SK-N-SH (cell line): ENCODE measurements at regions not wholly inside any gene's neighbourhood (a gene's known extent, or its start where the extent isn't known, plus 50 kb on each side); places are given as distances from the start of the nearest gene placed in this dataset.

Experiments
- CTCF ChIA-PET: fragments of 300-600, 350-600 bp; formaldehyde crosslinking; extraction: SDS; loops from one replicate; lab custom pipeline; 2021; lab: Yijun Ruan, JAX
- POLR2A ChIA-PET: fragments of 350-600 bp; sonication (Branson Sonifier 250); formaldehyde crosslinking; extraction: SDS; loops from one replicate; lab custom pipeline; 2020; ENCODE audit warnings: antibody characterized with exemption, inconsistent platforms; lab: Yijun Ruan, JAX
- DNase-seq: peaks from one replicate; pipeline ENCODE4 v3.0.0; 2012
- H2AFZ ChIP-seq: fragments of 200-600 bp; sonication (generic); 2 replicates; pipeline ENCODE4 v1.8.1; 2016; ENCODE audit warnings: antibody characterized with exemption, mild to moderate bottlenecking, low read depth
- H3F3A ChIP-seq: fragments of 200-600 bp; sonication (generic); replicated peaks from 2 replicates; pipeline ENCODE3; 2016; ENCODE audit warnings: antibody characterized with exemption, mild to moderate bottlenecking; ENCODE audit not compliant: insufficient read depth
- H3K27ac ChIP-seq, 2 experiments: fragments of 200-500 bp in 1 of 2; fragments of 200-600 bp in 1 of 2; sonication (Bioruptor generic) in 1 of 2; sonication (generic), shearing (Covaris generic) in 1 of 2; 2 replicates each; pipeline versions ENCODE4 v1.5.1 to v1.6.1; 2014 to 2016; ENCODE audit warnings: low read depth in 2 of 2, inconsistent platforms in 1 of 2, low read length in 1 of 2, mild to moderate bottlenecking in 1 of 2, mixed read lengths in 1 of 2
- H3K27me3 ChIP-seq: fragments of 200-600 bp; sonication (generic), shearing (Covaris generic); 2 replicates; pipeline ENCODE4 v1.6.1; 2016; ENCODE audit warnings: mixed run types; ENCODE audit not compliant: insufficient read depth
- H3K36me3 ChIP-seq, 2 experiments: fragments of 200-500 bp in 1 of 2; fragments of 200-600 bp in 1 of 2; sonication (Bioruptor generic) in 1 of 2; sonication (generic) in 1 of 2; replicated peaks in 1 of 2; 2 replicates each; pipeline versions ENCODE3 to v1.5.1; 2014 to 2016; ENCODE audit warnings: low read length in 1 of 2, mild to moderate bottlenecking in 1 of 2; ENCODE audit not compliant: insufficient read depth in 2 of 2, control insufficient read depth in 1 of 2
- H3K4me1 ChIP-seq, 2 experiments: fragments of 200-500 bp in 1 of 2; fragments of 200-600 bp in 1 of 2; sonication (Bioruptor generic) in 1 of 2; sonication (generic), shearing (Covaris generic) in 1 of 2; 2 replicates each; pipeline versions ENCODE4 v1.5.1 to v1.6.1; 2014 to 2016; ENCODE audit warnings: low read depth in 1 of 2, low read length in 1 of 2, mixed run types in 1 of 2; ENCODE audit not compliant: insufficient read depth in 2 of 2, control insufficient read depth in 1 of 2
- H3K4me2 ChIP-seq: fragments of 200-600 bp; sonication (generic), shearing (Covaris generic); 2 replicates; pipeline ENCODE4 v1.6.1; 2017; ENCODE audit warnings: mixed run types
- H3K4me3 ChIP-seq, 2 experiments: fragments of 200-500 bp in 1 of 2; fragments of 200-600 bp in 1 of 2; sonication (Bioruptor generic) in 1 of 2; sonication (generic), shearing (Covaris generic) in 1 of 2; 2 replicates each; pipeline versions ENCODE4 v1.5.1 to v1.8.1; 2014 to 2016; ENCODE audit warnings: low read depth in 2 of 2, inconsistent platforms in 1 of 2, low read length in 1 of 2, mild to moderate bottlenecking in 1 of 2, mixed read lengths in 1 of 2, moderate library complexity in 1 of 2
- H3K79me2 ChIP-seq: fragments of 200-600 bp; sonication (generic); 2 replicates; pipeline ENCODE4 v1.8.1; 2017; ENCODE audit warnings: mild to moderate bottlenecking; ENCODE audit not compliant: insufficient read depth
- H3K9ac ChIP-seq: fragments of 200-600 bp; sonication (generic); 2 replicates; pipeline ENCODE4 v1.6.1; 2017; ENCODE audit warnings: mixed run types
- H3K9me2 ChIP-seq: fragments of 200-600 bp; sonication (generic); 2 replicates; pipeline ENCODE4 v1.6.1; 2017; ENCODE audit warnings: mixed run types
- H3K9me3 ChIP-seq: fragments of 200-600 bp; sonication (generic); 2 replicates; pipeline ENCODE4 v1.6.1; 2017; ENCODE audit warnings: mixed run types, mild to moderate bottlenecking, moderate library complexity
- H4K20me1 ChIP-seq: fragments of 200-600 bp; sonication (generic); 2 replicates; pipeline ENCODE4 v1.6.1; 2017; ENCODE audit warnings: mild to moderate bottlenecking, mixed run types; ENCODE audit not compliant: insufficient read depth
- CTCF ChIP-seq: fragments of 200-600 bp; sonication (generic); IDR thresholded peaks from 2 replicates; pipeline ENCODE4 v1.6.1; 2017; ENCODE audit warnings: antibody characterized with exemption, mild to moderate bottlenecking, moderate library complexity
- ELF1 ChIP-seq: IDR thresholded peaks from 2 replicates; pipeline ENCODE4 v1.4.0; 2012
- FOXJ3 ChIP-seq: sonication (generic); formaldehyde crosslinking; IDR thresholded peaks from 2 replicates; pipeline ENCODE4 v1.5.1; 2020; ENCODE audit warnings: mild to moderate bottlenecking, missing genetic modification reagents
- FOXM1 ChIP-seq: IDR thresholded peaks from 2 replicates; pipeline ENCODE4 v1.4.0; 2012; ENCODE audit warnings: low read depth, mild to moderate bottlenecking
- IRF3 ChIP-seq: fragments of 150-350 bp; IDR thresholded peaks from 2 replicates; pipeline ENCODE4 v1.6.1; 2016; ENCODE audit warnings: mild to moderate bottlenecking, low read depth, low read length
- JUND ChIP-seq: IDR thresholded peaks from 2 replicates; pipeline ENCODE4 v1.4.0; 2012
- MAX ChIP-seq: IDR thresholded peaks from 2 replicates; pipeline ENCODE4 v1.4.0; 2012; ENCODE audit warnings: low read depth
- MEF2A ChIP-seq: IDR thresholded peaks from 2 replicates; pipeline ENCODE4 v1.4.0; 2012; ENCODE audit warnings: low read depth, borderline replicate concordance
- RCOR1 ChIP-seq: fragments of 150-350 bp; IDR thresholded peaks from 2 replicates; pipeline ENCODE4 v1.6.1; 2017; ENCODE audit warnings: antibody characterized with exemption, low read length
- REST ChIP-seq: IDR thresholded peaks from 2 replicates; pipeline ENCODE4 v1.6.1; 2012; ENCODE audit warnings: mild to moderate bottlenecking, low read depth, low read length, moderate library complexity
- TAF1 ChIP-seq: IDR thresholded peaks from 2 replicates; pipeline ENCODE4 v1.6.1; 2012; ENCODE audit warnings: low read depth, mild to moderate bottlenecking, low read length, moderate library complexity, borderline replicate concordance
- USF2 ChIP-seq: fragments of 150-350 bp; IDR thresholded peaks from 2 replicates; pipeline ENCODE4 v1.6.1; 2017; ENCODE audit warnings: antibody characterized with exemption, low read length, low read depth, borderline replicate concordance
- YY1 ChIP-seq: IDR thresholded peaks from 2 replicates; pipeline ENCODE4 v1.4.0; 2012; ENCODE audit warnings: low read depth, mild to moderate bottlenecking
- WGBS: methylation state at CpG from one replicate; pipeline ENCODE4 v1.1.6; 2017; ENCODE audit warnings: low lambda C conversion rate; 5-methylcytosine and 5-hydroxymethylcytosine counted together

GRCh38 chr5:172583931-172584511 is 57.0 kb upstream of the NEURL1B start:
- TF ChIP-seq RCOR1 (no peak), JUND (no peak), USF2 (no peak), FOXJ3 (CRISPR knock-in tag) (no peak)
- ChIA-PET CTCF (interaction anchor here (1.1 to 1.8 kb wide), 4 partner anchors 9 to 58 kb away, joined by 3 to 7 read pairs (median 5); no protein-coding TSS in a partner anchor), POLR2A (no interaction called here)
- WGBS = 45% methylated on average over 7 of the region's 7 CpGs
- Histone ChIP-seq H3K9me3 (no peaks in the 10 kb centered on the region), H4K20me1 (no peaks in the 10 kb centered on the region), H3K9ac (no peak overlapping the region), H3K9me2 (no peaks in the 10 kb centered on the region), H3K27me3 (peaks cover 9% of the 10 kb centered on the region; the same call in 1 of the 2 replicates), H3K36me3 (no peaks in the 10 kb centered on the region), H2AFZ (no peak overlapping the region), H3K4me2 (no peak overlapping the region), H3K27ac (no peak overlapping the region), H3K79me2 (no peaks in the 10 kb centered on the region), H3K4me1 (peaks cover 0 to 9% of the 10 kb centered on the region in 2 experiments; a peak in 1 of 4 replicates), H3K4me3 (no peak overlapping the region), H3F3A (no peaks in the 10 kb centered on the region)
- no peak for DNase-seq

- Histone ChIP-seq H3K4me1 (peaks cover 0 to 9% of the 10 kb centered on the region in 2 experiments; a peak in 1 of 4 replicates), H3K4me3 (no peak overlapping the region), H3K9me3 (no peaks in the 10 kb centered on the region), H3K79me2 (no peaks in the 10 kb centered on the region), H3F3A (no peaks in the 10 kb centered on the region), H3K4me2 (no peak overlapping the region), H4K20me1 (no peaks in the 10 kb centered on the region), H3K9me2 (no peaks in the 10 kb centered on the region), H3K27me3 (peaks cover 9% of the 10 kb centered on the region; the same call in 1 of the 2 replicates), H3K9ac (no peak overlapping the region), H2AFZ (no peak overlapping the region), H3K36me3 (no peaks in the 10 kb centered on the region), H3K27ac (no peak overlapping the region)
- no peak for DNase-seq
- POLR2A ChIA-PET = no interaction called here
- no peak for TF ChIP-seq IRF3
- no peak for TF ChIP-seq MAX
- WGBS = 42% methylated on average over 4 of the region's 6 CpGs
- CTCF ChIA-PET = interaction anchor here (0.8 to 1.8 kb wide), 3 partner anchors 17 to 28 kb away, joined by 3 to 7 read pairs (median 4); no protein-coding TSS in a partner anchor
Measured at GRCh38 chr5:172582940-172583339, 58.1 kb upstream of the NEURL1B start.

GRCh38 chr5:172581315-172581714 is 59.7 kb upstream of the NEURL1B start:
- Histone ChIP-seq H3K9ac (no peak overlapping the region), H3K9me3 (no peaks in the 10 kb centered on the region), H3K9me2 (no peaks in the 10 kb centered on the region), H3K27ac (no peak overlapping the region), H3F3A (no peaks in the 10 kb centered on the region), H3K4me1 (peaks cover 0 to 9% of the 10 kb centered on the region in 2 experiments; a peak in 1 of 4 replicates), H3K27me3 (peaks cover 9% of the 10 kb centered on the region; the same call in 1 of the 2 replicates), H3K4me3 (no peak overlapping the region), H4K20me1 (no peaks in the 10 kb centered on the region), H3K4me2 (no peak overlapping the region), H3K36me3 (no peaks in the 10 kb centered on the region), H3K79me2 (no peaks in the 10 kb centered on the region), H2AFZ (no peak overlapping the region)
- WGBS = 46% methylated on average over 4 of the region's 4 CpGs
- no peak for DNase-seq
- POLR2A ChIA-PET = no interaction called here
- CTCF ChIA-PET = interaction anchor here (0.9 kb wide), 1 partner anchor 57 kb away, joined by 3 read pairs; no protein-coding TSS in a partner anchor
- TF ChIP-seq YY1 (no peak), REST (no peak), CTCF (no peak), ELF1 (no peak), FOXM1 (no peak), MEF2A (no peak), TAF1 (no peak)
